GM21717 (cell line): ENCODE measurements at regions not wholly inside any gene's neighbourhood (a gene's known extent, or its start where the extent isn't known, plus 50 kb on each side); places are given as distances from the start of the nearest gene placed in this dataset.
"Not testable (repeated sequence)": the region's sequence is repeated elsewhere in the genome, so short reads cannot be mapped to it uniquely, and the experiment has no call there.

Source experiments
- ATAC-seq: cut with Tn5 transposase; IDR thresholded peaks from one replicate; pipeline ENCODE4 v1.9.1; 2021; ENCODE audit warnings: mild to moderate bottlenecking, moderate library complexity; ENCODE audit not compliant: unreplicated experiment

GRCh38 chr6:144932621-144933020, 647.5 kb downstream of the UTRN start:
- no peak for ATAC-seq

- ATAC-seq, result no peak
Measured at GRCh38 chr6:144935181-144935580, 650.0 kb downstream of the UTRN start.

- no peak for ATAC-seq
Measured at GRCh38 chr6:144935661-144936060, 650.5 kb downstream of the UTRN start.

GRCh38 chr6:144936764-144937163, 651.6 kb downstream of the UTRN start:
- no peak for ATAC-seq

- no peak for ATAC-seq
Measured at GRCh38 chr6:144939921-144940320, 654.8 kb downstream of the UTRN start.

GRCh38 chr6:144944106-144944505, 659.0 kb downstream of the UTRN start:
- ATAC-seq, result no peak

GRCh38 chr6:144947398-144947976, 662.4 kb downstream of the UTRN start:
- ATAC-seq, result no peak

GRCh38 chr6:144951730-144952437, 666.7 kb downstream of the UTRN start:
- ATAC-seq, result no peak

- no peak for ATAC-seq
Measured at GRCh38 chr6:144952456-144953240, 667.5 kb downstream of the UTRN start.

GRCh38 chr6:144953552-144954240, 668.6 kb downstream of the UTRN start:
- ATAC-seq, result no peak

- ATAC-seq, result no peak
Measured at GRCh38 chr6:144954241-144954556, 669.1 kb downstream of the UTRN start.

- no peak for ATAC-seq
Measured at GRCh38 chr6:144955392-144955791, 670.3 kb downstream of the UTRN start.

GRCh38 chr6:144955859-144956258, 670.7 kb downstream of the UTRN start:
- ATAC-seq, result no peak

GRCh38 chr6:144956697-144957096, 671.6 kb downstream of the UTRN start:
- not testable (repeated sequence) for ATAC-seq

- ATAC-seq, result no peak
Measured at GRCh38 chr6:144957236-144957937, 672.3 kb downstream of the UTRN start.

GRCh38 chr6:144969154-144969553, 684.0 kb downstream of the UTRN start:
- no peak for ATAC-seq

GRCh38 chr6:144969602-144970272, 684.6 kb downstream of the UTRN start:
- ATAC-seq, result no peak

- ATAC-seq, result not testable (repeated sequence)
Measured at GRCh38 chr6:144977250-144977864, 692.2 kb downstream of the UTRN start.

GRCh38 chr6:144978208-144978607, 693.1 kb downstream of the UTRN start:
- no peak for ATAC-seq

GRCh38 chr6:144986271-144986670, 701.1 kb downstream of the UTRN start:
- no peak for ATAC-seq
